Glutamatergic neuron (in vitro differentiated cells): ENCODE measurements at regions not wholly inside any gene's neighbourhood (a gene's known extent, or its start where the extent isn't known, plus 50 kb on each side); places are given as distances from the start of the nearest gene placed in this dataset.

Experiments
- DNase-seq: peaks from one replicate; pipeline ENCODE4 v3.0.0; 2022
- H3K27ac Mint-ChIP-seq: one replicate; pipeline ENCODE4 v1.8.0; 2020; ENCODE audit warnings: mild to moderate bottlenecking, mixed read lengths, inconsistent platforms; ENCODE audit not compliant: unreplicated experiment
- H3K27me3 Mint-ChIP-seq: one replicate; pipeline ENCODE4 v1.8.0; 2020; ENCODE audit warnings: mild to moderate bottlenecking, moderate library complexity, mixed read lengths, inconsistent platforms; ENCODE audit not compliant: unreplicated experiment
- H3K36me3 Mint-ChIP-seq: one replicate; pipeline ENCODE4 v1.8.0; 2020; ENCODE audit warnings: mild to moderate bottlenecking, mixed read lengths, inconsistent platforms; ENCODE audit not compliant: unreplicated experiment
- H3K4me1 Mint-ChIP-seq: one replicate; pipeline ENCODE4 v1.8.0; 2020; ENCODE audit warnings: mild to moderate bottlenecking, low read depth, mixed read lengths, inconsistent platforms; ENCODE audit not compliant: unreplicated experiment
- H3K4me3 Mint-ChIP-seq: one replicate; pipeline ENCODE4 v1.8.0; 2020; ENCODE audit warnings: mild to moderate bottlenecking, mixed read lengths, inconsistent platforms; ENCODE audit not compliant: unreplicated experiment
- H3K9me3 Mint-ChIP-seq: one replicate; pipeline ENCODE4 v1.8.0; 2020; ENCODE audit warnings: mild to moderate bottlenecking, moderate library complexity, mixed read lengths, inconsistent platforms; ENCODE audit not compliant: unreplicated experiment
- TF ChIP-seq, protein P1 (sequence below): fragments of 200-600 bp; sonication (generic); IDR thresholded peaks from one replicate; pipeline ENCODE4 v1.5.0; 2021; ENCODE audit not compliant: partially characterized antibody, unreplicated experiment

DNA sequence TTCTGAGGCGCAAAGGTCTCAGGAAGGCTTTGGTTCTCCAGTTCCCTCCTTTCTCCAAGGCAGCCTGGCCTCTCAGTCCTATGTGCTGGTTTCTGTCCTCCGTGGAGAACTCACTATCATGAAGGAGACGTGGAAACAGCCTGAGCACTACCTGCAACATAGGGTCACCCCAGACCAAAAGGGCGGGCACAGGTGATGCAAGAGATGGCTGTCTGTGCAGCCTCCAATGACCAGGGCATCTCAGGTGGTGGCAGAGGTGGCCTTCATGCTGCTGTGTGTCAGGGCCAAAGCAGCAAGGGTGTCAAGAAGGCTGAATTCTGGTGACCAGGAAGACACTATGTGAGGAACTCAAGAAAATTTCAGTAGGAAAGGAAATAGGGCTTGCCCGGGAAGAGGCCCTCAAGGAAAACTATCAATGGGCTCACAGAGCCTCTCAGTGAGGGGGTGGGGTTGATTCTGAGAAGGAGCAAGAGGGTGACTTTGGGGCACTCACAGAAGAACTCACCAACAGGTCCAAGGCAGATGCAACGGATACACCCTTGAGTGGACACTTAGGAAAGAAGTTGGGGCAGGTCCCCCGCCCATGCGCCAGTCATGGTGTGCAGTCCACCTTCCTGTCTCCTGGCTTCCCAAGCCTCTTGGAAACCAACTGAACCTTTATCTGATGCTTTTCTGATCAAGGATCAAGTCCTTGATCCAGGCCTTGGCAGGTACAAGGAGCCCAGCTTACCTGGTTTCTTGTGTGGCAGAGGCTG is 212.3 kb upstream of the B3GAT1 start:
- TF ChIP-seq, protein P1, sequence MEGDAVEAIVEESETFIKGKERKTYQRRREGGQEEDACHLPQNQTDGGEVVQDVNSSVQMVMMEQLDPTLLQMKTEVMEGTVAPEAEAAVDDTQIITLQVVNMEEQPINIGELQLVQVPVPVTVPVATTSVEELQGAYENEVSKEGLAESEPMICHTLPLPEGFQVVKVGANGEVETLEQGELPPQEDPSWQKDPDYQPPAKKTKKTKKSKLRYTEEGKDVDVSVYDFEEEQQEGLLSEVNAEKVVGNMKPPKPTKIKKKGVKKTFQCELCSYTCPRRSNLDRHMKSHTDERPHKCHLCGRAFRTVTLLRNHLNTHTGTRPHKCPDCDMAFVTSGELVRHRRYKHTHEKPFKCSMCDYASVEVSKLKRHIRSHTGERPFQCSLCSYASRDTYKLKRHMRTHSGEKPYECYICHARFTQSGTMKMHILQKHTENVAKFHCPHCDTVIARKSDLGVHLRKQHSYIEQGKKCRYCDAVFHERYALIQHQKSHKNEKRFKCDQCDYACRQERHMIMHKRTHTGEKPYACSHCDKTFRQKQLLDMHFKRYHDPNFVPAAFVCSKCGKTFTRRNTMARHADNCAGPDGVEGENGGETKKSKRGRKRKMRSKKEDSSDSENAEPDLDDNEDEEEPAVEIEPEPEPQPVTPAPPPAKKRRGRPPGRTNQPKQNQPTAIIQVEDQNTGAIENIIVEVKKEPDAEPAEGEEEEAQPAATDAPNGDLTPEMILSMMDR: no peak
- Mint-ChIP-seq H3K9me3 (no peaks in the 10 kb centered on the region), H3K27ac (no peak overlapping the region), H3K4me3 (no peak overlapping the region), H3K27me3 (peaks cover 2% of the 10 kb centered on the region), H3K36me3 (no peaks in the 10 kb centered on the region), H3K4me1 (peaks cover 5% of the 10 kb centered on the region)
- DNase-seq: no peak

DNA sequence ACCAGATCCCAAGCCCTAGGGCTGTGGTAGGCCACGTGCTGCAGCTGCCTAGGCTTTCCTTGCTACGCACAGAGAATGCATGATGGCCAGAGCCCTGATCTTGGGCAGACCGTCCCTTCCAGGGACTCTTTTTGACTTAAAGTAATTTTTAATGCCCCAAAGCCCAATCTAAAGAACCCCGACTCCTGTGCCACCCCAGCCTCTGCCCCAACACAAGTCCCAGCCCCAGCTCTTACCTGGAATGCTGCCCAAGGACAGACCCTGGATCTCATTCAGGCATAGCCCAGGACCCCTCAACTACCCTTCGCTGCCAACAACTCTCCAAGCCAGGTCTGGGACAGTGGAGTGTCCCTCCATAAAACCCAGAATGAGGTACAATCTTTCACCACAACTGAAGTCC is 211.7 kb upstream of the B3GAT1 start:
- Mint-ChIP-seq H3K4me3 (no peak overlapping the region), H3K4me1 (peaks cover 5% of the 10 kb centered on the region), H3K36me3 (no peaks in the 10 kb centered on the region), H3K27ac (no peak overlapping the region), H3K9me3 (no peaks in the 10 kb centered on the region), H3K27me3 (peaks cover 4% of the 10 kb centered on the region)
- TF ChIP-seq, protein P1: no peak
- DNase-seq: no peak

DNA sequence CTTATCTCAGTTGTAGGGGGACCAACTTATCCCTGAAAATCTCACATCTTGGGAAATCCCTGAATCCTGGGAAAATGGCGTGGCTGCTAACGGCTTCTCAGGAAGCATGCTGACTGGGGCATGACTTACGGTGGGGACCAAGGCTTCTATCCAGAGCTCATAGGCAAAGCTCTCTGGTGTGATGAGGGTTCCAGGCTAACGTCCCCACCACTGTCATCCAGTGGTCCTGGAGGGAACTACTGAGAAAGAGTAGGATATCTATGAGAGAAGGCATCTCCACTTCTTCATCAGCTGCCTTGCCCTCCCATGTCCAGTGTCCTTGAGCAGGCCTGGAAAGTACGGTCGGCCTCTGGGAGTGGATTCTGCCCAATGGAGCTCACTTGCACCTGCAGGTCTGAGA is 210.4 kb upstream of the B3GAT1 start:
- Mint-ChIP-seq H3K9me3 (no peaks in the 10 kb centered on the region), H3K4me3 (no peak overlapping the region), H3K4me1 (no peaks in the 10 kb centered on the region), H3K27ac (no peak overlapping the region), H3K27me3 (peaks cover 4% of the 10 kb centered on the region), H3K36me3 (no peaks in the 10 kb centered on the region)
- TF ChIP-seq, protein P1: no peak
- no peak for DNase-seq

DNA sequence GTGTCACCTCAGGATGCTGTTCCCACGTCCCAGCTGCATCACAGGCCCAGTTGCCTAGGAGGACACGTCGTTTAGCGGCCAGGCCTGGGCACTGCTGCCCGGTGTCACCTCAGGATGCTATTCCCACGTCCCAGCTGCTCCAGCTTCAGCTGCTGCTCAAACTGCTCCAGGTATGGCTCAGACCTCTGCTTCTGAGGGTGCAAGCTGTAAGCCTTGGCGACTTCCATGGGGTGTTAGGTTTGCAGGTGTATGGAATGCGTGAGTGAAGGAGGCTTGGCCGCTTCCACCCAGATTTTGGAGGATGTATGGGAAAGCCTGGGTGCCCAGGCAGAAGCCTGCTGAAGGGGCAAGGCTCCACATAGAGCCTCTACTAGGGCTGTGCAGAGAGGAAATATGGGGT is 205.3 kb upstream of the B3GAT1 start:
- Mint-ChIP-seq H3K4me1 (no peaks in the 10 kb centered on the region), H3K4me3 (no peak overlapping the region), H3K36me3 (no peaks in the 10 kb centered on the region), H3K27ac (no peak overlapping the region), H3K27me3 (peaks cover 4% of the 10 kb centered on the region), H3K9me3 (peaks cover 5% of the 10 kb centered on the region)
- DNase-seq: no peak
- TF ChIP-seq, protein P1: no peak

DNA sequence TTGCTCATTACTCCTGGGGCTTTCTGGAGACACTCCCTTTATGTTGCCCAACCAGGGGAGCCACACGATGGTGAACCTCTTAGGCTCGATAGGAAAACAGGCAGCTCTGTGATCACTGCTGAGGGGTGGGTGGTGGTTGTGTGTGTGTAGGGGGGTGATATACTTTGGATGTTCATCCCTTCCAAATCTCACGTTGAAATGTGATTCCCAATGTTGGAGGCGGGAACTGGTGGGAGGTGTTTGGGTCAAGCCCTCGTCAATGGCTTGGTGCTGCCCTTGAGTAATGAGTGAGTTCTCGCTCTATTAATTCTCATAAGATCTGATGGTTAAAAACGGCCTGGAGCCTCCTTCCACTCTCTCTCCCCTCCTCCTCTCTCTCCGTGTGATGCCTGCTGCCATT is 204.0 kb upstream of the B3GAT1 start:
- H3K27me3 Mint-ChIP-seq: peaks cover 4% of the 10 kb centered on the region
- H3K36me3 Mint-ChIP-seq: no peaks in the 10 kb centered on the region
- no peak overlapping the region for H3K4me3 Mint-ChIP-seq
- TF ChIP-seq, protein P1: no peak
- H3K9me3 Mint-ChIP-seq: peaks cover 5% of the 10 kb centered on the region
- H3K27ac Mint-ChIP-seq: no peak overlapping the region
- no peak for DNase-seq
- peaks cover 1% of the 10 kb centered on the region for H3K4me1 Mint-ChIP-seq
